GM12873 (cell line): ENCODE measurements at regions not wholly inside any gene's neighbourhood (a gene's known extent, or its start where the extent isn't known, plus 50 kb on each side); places are given as distances from the start of the nearest gene placed in this dataset.

Experiments
- CTCF ChIP-seq: IDR thresholded peaks from 2 replicates; pipeline ENCODE4 v1.5.1; 2012; ENCODE audit warnings: low read depth, mild to moderate bottlenecking, moderate library complexity, low read length, control low read depth; ENCODE audit not compliant: insufficient read depth; ENCODE audit errors: missing control alignments

GRCh38 chr18:70553936-70554260 is 265.1 kb downstream of the SOCS6 start:
- no peak for TF ChIP-seq CTCF

DNA sequence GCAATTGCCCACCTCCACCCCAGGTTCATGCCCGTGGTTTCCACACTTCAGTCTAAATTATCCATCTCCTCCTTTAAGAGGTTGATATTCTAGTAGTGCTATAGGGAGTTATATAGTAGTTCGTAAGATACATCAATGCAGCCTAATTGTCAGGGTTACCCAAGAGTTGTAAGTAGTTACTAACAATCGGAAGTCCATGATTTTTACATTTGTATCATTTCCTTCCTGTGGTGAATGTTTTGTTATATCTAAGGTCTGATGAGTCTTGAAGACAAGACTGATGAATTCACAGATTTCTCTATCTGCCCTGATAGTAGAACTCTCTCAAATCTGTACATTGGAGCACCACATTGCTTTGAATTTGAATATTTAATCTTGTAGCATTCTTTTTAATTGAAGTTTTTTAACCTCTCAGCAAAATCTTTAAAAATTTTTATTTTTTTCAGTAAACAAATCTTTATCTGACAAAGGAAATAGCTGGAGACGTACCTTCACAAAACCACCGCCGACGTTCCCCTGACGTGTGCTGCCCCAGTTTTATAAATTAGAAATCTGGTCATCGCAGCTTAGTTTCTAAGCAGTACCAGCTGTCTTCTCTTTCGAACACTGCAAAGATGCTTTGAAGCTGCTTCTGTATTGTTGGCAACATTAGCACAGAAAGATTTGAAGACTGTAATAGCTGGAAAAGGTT is 264.5 kb downstream of the SOCS6 start:
- TF ChIP-seq CTCF = no peak

GRCh38 chr18:70536370-70537062 is 247.7 kb downstream of the SOCS6 start:
- no peak for TF ChIP-seq CTCF

GRCh38 chr18:70535041-70535440 is 246.2 kb downstream of the SOCS6 start:
- TF ChIP-seq CTCF = no peak

DNA sequence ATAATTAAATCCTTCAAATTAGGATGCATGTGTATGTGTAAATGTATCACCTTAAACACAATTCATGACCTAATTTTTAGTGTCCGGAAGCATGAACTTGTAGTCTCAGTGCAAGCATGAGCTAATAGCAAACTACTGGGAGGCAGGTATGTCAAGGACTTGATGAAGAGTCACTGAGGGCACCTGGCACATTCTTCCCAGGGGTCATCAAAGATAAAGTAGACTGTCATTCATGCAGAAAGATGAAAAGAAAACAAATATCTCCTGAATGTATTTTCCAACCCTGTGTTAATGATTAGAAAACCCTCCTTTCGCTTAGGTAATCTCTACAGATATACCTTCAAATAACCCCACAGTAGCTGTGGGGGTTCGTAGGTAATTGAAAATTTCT is 234.9 kb downstream of the SOCS6 start:
- no peak for TF ChIP-seq CTCF

- no peak for TF ChIP-seq CTCF
Observed at GRCh38 chr18:70523035-70523791, 234.4 kb downstream of the SOCS6 start.

DNA sequence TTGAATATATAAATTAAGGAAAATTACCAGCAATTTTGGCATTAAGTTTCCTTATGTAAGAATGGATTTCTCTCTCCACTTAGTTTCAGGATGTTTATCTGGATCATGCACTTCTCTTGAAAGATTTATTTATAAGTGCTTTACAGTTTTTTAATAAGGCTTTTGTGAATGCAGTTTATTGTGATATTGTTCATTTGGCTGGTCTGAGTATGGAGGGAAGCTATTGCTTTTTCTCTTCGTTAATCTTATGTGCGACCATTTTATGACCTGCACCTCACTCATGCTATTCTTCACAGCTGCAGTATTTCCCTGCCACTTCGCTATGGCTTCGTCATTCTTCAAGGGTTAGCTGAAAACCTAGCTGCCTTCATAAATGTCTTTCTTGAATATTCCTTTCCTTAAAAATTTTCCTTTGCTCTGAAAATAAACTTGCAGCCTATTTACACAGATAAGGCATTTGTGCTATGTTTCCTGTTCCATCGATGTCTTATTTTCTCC is 233.4 kb downstream of the SOCS6 start:
- TF ChIP-seq CTCF = no peak
